ENCODE measurements at regions not wholly inside any gene's neighbourhood (a gene's known extent, or its start where the extent isn't known, plus 50 kb on each side); places are given as distances from the start of the nearest gene placed in this dataset.

GRCh38 chr15:93758824-93759223, 472.5 kb upstream of the MCTP2 start:
- TF ChIP-seq CTCF (conservative IDR thresholded peaks at IDR 0.05; ENCODE audit: low read length): no peak
- no peak for TF ChIP-seq EZH2phosphoT487 (IDR thresholded peaks at IDR 0.05; ENCODE audit: borderline replicate concordance)

Data from Loucy (cell line).